ENCODE measurements at regions not wholly inside any gene's neighbourhood (a gene's known extent, or its start where the extent isn't known, plus 50 kb on each side); places are given as distances from the start of the nearest gene placed in this dataset.

- TF ChIP-seq CTCF (IDR thresholded peaks at IDR 0.05; ENCODE audit: low read depth, low read length) (no peak), POLR2A (IDR thresholded peaks at IDR 0.05; ENCODE audit: extremely low read depth, insufficient read length) (no peak)
Observed at GRCh38 chr10:36388166-36388565, 737.2 kb upstream of the ANKRD30A start.
